Islet of Langerhans (tissue), 1 donor: ENCODE measurements at regions not wholly inside any gene's neighbourhood (a gene's known extent, or its start where the extent isn't known, plus 50 kb on each side); places are given as distances from the start of the nearest gene placed in this dataset.
A peak's percentile ranks its signal among the peaks of the same experiment; 100 is the strongest.
"Not testable (repeated sequence)": the region's sequence is repeated elsewhere in the genome, so short reads cannot be mapped to it uniquely, and the experiment has no call there.

ENCODE experiments used
- FAIRE-seq: peaks from one replicate; lab custom pipeline; 2011; peaks lifted over from hg19 to GRCh38; lab: Jason Lieb, UNC

GRCh38 chr9:103242025-103242424 is 246.9 kb downstream of the CYLC2 start:
- FAIRE-seq, result no peak

DNA sequence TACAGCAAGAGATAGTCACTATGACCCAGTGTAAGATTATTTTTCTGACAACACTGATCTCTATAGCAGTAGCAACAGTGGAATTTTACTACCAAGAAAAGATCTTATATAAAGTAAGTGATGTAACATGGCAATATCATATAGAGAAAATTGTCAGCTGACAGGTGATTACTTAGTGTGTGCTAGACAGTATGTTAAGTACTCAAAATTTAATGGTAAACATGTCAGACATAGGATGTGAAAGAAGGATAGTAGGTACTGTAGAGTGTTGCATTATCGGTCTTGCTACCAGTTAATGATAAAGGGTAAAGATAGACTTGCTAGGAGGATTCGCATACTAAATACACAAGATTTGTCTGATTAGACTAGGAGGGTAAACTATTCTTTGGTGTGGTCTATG is 247.4 kb downstream of the CYLC2 start:
- no peak for FAIRE-seq

DNA sequence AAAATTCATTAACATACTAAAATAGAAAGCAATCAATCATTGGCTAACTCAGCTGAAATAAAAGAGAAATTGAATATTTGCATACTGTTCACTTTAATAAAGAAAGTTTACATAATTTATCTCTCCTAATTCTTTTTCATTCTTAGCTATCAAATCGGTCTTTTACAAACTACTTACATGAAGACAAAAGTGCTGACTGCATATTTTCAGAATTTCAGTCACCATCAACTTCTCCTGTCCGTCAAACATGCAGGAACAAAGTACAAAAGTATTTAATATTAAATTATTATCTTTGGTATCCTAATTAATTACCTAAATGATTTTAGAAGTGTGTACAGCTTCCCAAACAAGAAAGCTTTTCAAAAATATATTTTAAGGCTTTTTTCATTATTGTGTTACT is 248.4 kb downstream of the CYLC2 start:
- no peak for FAIRE-seq

- FAIRE-seq, result no peak
These were observed 250.2 kb downstream of the CYLC2 start for GRCh38 chr9:103245369-103245768.

GRCh38 chr9:103261951-103262350 is 266.8 kb downstream of the CYLC2 start:
- FAIRE-seq, result no peak

- FAIRE-seq, result no peak
These were observed 270.9 kb downstream of the CYLC2 start for GRCh38 chr9:103266064-103266463.

DNA sequence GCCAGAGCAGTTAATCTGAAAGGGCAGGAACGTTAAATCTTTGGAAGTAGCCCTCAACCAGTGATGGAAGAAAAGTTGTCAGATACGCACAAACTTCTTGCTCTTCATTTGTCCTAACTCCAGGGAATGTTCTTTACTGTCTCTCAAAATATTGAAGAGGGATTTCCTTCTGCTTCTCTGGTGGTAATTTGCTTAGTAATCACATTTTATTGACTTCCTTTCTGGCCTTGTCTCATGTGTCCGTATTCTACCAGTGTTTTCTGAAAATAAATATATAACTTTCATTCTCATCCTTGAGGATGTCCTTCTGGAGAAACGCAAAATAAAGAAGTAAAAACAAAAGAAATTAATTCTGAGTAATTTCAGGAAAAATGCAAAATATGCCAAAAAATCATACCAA is 282.1 kb downstream of the CYLC2 start:
- no peak for FAIRE-seq

DNA sequence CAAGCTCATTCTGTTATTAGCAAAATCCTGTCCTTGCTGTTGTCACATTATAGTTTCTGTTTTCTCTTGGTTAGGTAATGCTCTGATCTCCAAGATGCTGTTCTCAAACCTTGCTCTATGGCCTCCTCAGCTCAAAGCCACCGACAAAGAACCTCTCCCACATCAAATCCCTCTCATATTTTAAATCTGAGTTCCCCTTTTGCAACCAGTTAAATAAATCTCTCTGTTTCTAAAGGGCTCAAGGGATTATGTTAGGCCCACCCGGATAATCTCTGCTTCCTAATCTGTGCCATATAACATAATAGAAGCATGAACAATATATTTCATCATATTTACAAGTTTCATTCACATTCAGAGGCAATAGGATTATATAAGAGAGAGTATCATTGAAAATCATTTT is 286.0 kb downstream of the CYLC2 start:
- FAIRE-seq, result no peak

DNA sequence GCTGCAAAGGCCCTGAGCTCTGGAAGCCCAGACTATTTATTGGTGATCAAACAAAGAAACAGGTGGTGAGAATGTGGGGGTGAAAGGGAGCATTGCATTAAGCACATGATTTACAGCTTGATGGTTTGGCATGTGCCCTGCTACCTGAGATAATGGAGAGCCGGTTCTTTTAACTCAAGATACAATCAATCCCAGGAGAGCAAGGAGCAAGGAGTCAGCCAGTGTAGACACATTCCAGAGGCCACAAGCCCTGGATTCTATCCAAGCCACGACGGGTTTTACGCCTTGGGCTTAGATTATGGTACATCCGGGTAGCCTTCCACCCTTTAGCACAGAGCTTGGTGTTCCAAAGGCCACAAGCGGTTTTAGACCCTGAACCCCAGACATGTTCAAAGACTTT is 292.2 kb downstream of the CYLC2 start:
- no peak for FAIRE-seq

GRCh38 chr9:103296189-103296588 is 301.1 kb downstream of the CYLC2 start:
- no peak for FAIRE-seq

DNA sequence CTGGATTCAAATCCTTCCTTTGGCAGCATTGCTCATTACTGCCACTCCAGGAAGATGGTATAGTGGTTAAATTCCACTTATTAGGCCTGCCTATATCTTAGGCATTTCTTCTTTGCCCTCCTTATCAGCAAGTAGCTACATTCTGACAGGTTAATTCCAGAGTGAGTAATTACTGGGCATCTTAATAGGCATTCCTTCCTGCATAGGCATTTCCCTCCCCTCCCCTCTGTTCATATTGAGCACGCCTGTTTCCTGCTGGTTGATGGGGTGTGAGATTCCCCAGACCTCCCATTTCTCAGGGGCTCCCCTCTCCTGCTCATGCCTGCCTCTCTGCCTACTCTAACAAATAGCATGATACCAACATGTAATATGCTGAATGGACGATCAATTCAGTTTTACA is 305.9 kb downstream of the CYLC2 start:
- FAIRE-seq, result no peak

GRCh38 chr9:103304797-103305196 is 309.7 kb downstream of the CYLC2 start:
- FAIRE-seq, result no peak

- FAIRE-seq, result peak; percentile 33
These were observed 324.8 kb downstream of the CYLC2 start for GRCh38 chr9:103319979-103320378.

DNA sequence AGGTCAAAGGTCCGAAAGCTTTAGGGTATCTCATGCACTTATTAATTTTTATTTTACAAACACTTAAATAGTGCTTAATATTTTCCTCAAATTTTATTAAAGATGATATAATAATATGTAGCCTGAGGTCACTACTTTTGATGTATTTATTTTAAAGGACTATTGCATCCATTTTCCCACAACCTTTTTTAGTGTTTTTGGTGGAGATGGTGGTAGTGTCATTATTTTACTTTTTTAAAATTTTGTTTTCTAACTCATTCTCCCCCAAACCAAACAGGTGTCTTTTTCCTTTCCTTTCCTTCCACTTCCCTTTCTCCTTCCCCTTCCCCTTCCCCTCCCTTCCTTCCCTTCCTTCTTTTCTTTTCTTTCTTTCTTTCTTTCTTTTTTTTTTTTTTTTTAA is 328.6 kb downstream of the CYLC2 start:
- FAIRE-seq, result no peak

- FAIRE-seq, result no peak
These were observed 340.3 kb downstream of the CYLC2 start for GRCh38 chr9:103335461-103335860.

- FAIRE-seq, result no peak
These were observed 359.9 kb downstream of the CYLC2 start for GRCh38 chr9:103355000-103355399.

DNA sequence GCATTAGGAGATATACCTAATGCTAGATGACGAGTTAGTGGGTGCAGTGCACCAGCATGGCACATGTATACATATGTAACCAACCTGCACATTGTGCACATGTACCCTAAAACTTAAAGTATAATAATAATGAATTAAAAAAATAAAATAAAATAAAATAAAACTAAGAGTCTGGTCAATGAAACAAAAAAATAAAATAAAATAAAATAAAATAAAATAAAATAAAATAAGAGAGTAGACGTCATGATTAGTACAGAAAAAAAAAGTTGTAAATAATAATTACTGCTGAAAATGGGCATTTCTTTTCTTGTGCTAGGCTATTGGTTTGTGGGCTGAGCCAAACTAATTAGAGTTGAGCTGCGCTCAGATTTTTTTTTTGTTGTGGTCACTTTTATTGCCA is 362.8 kb downstream of the CYLC2 start:
- FAIRE-seq, result not testable (repeated sequence)

DNA sequence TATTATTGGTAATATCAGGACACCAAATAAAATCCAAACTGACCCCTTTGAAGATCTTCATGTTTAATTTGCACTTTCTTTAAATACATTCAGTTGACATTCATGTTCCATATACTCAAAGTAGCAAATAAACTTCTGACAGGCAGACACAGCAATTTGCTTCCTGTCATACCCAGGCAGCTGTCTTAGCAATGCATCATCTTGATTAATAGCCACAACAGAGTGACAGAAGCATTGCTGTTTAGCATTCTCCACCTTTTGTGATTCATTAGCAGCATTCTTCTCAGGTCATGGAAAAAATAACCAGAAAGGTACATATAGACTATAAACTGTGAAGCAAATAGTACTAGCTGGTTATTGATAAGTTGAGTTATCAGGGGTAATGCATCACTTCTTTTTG is 366.8 kb downstream of the CYLC2 start:
- FAIRE-seq, result no peak

- FAIRE-seq, result no peak
These were observed 367.9 kb downstream of the CYLC2 start for GRCh38 chr9:103362986-103363385.

DNA sequence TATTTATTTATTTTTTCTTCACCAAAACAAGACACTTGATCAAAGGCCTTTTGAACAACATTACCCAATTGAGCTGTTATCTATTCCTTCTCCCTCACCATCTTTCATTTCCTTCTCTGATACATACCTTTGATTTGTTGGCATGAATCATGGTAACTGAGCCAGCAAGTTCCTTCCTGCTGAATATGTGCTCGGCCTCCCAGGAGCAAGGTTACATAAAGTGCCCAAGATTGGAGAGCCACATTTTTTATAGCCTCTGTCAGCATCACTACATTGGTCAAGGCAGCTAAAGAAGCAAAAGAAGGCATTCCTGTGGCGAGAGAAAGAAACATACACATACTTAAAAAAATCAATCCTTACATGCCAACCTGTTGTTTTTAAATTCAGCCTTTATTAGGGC is 369.6 kb downstream of the CYLC2 start:
- FAIRE-seq, result no peak

- no peak for FAIRE-seq
These were observed 376.0 kb downstream of the CYLC2 start for GRCh38 chr9:103371152-103371551.

- FAIRE-seq, result no peak
These were observed 377.7 kb downstream of the CYLC2 start for GRCh38 chr9:103372828-103373227.

- FAIRE-seq, result no peak
These were observed 382.5 kb downstream of the CYLC2 start for GRCh38 chr9:103377667-103378066.

DNA sequence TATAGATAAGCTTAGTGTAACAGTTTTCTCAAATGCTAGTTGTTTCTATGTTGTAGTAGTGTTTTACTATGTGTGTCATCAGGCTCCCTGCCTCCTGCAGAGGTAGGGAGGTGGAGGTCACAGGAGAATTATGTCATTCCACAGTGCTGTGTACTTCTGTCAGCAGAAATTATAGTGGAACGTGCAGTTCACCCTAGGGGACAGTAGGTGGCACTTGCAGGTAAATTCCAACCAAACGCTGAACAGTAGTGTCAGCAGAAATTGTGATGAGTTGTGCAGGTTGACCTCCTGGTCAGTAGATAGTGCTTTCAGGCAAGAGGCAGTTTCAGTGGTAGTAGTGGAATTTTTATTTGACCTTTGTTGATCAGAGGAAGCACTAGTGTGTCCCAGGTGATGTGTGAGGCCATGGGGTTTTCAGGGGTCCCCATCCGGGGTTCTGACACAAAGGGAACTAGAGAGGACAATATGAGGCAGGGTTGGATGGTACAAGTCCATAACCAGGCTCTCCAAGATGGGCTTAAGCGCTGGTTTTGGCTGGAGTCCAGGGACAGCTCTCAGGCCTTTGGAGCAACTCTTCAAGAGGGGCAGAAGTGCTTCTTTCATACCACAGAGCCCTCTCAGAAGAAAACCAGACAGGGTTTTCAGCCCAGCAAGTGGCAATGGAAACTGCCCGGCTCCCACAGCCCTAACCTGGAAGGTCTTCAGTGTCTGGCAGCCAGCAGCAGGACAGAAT is 402.9 kb downstream of the CYLC2 start:
- no peak for FAIRE-seq

DNA sequence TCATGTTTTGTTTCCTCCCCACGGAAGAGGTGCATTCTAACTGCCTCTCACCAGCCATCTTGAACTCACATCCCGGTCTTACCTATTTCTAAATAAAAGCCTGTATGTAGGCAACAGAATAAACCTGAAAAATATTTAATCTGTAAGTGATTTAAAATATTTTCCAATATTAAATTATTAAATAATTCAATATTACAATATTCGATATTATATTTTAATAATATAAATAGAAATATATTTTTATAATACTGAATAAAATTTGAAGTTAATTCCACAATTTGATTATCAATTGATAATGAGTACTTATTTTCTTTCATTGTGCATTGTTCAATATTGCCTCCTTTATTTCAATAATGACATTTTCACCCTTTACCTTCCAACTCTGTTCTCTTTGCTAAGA is 404.4 kb downstream of the CYLC2 start:
- no peak for FAIRE-seq
